CD4-positive, alpha-beta T cell (primary cell): ENCODE measurements at regions not wholly inside any gene's neighbourhood (a gene's known extent, or its start where the extent isn't known, plus 50 kb on each side); places are given as distances from the start of the nearest gene placed in this dataset.

Source experiments
- ATAC-seq: fragments of 200-7000 bp; cut with Tn5 transposase; one replicate; pipeline ENCODE4 v1.10.0; 2022; ENCODE audit warnings: mild to moderate bottlenecking; ENCODE audit not compliant: poor library complexity
- CTCF ChIA-PET: fragments of 350-600 bp; sonication (Branson Sonifier 250); formaldehyde crosslinking; loops from one replicate; lab custom pipeline; 2021; ENCODE audit warnings: antibody characterized with exemption, inconsistent platforms; lab: Charles Lee
- POLR2A ChIA-PET: fragments of 350-600 bp; sonication (Branson Sonifier 250); formaldehyde crosslinking; loops from one replicate; lab custom pipeline; 2021; ENCODE audit warnings: antibody characterized with exemption, inconsistent platforms; lab: Charles Lee
- DNase-seq, 14 experiments: peaks; one replicate each; pipeline ENCODE4 v3.0.0-alpha.2; 2013 to 2020; ENCODE audit warnings: mixed read lengths in 2 of 14
- H3K27ac ChIP-seq, 2 donors: one replicate each; pipeline versions ENCODE4 v1.5.1 to v1.7.0; 2013; ENCODE audit warnings: low read length in 2 of 2, low read depth in 1 of 2, mild to moderate bottlenecking in 1 of 2
- H3K27me3 ChIP-seq, 2 experiments: 1 replicate in 1 of 2; 2 replicates in 1 of 2; pipeline versions ENCODE4 v1.6.1 to v1.7.0; 2013; ENCODE audit warnings: low read length in 2 of 2, control low read depth in 1 of 2, mild to moderate bottlenecking in 1 of 2, moderate library complexity in 1 of 2; ENCODE audit not compliant: insufficient read depth in 2 of 2, control insufficient read depth in 1 of 2
- H3K36me3 ChIP-seq: one replicate; pipeline ENCODE4 v1.6.1; 2013; ENCODE audit warnings: low read length, control low read depth; ENCODE audit not compliant: insufficient read depth
- H3K4me1 ChIP-seq: one replicate; pipeline ENCODE4 v1.6.1; 2013; ENCODE audit warnings: low read length, control low read depth; ENCODE audit not compliant: insufficient read depth
- H3K4me3 ChIP-seq: one replicate; pipeline ENCODE4 v1.5.1; 2013; ENCODE audit warnings: mild to moderate bottlenecking, low read length, moderate library complexity
- H3K9me3 ChIP-seq, 2 experiments: 1 replicate in 1 of 2; 2 replicates in 1 of 2; pipeline versions ENCODE4 v1.6.1 to v1.7.0; 2013; ENCODE audit warnings: low read length in 2 of 2, mild to moderate bottlenecking in 2 of 2, control low read depth in 1 of 2, moderate library complexity in 1 of 2; ENCODE audit not compliant: control insufficient read depth in 1 of 2, insufficient read depth in 1 of 2
- H3K27ac Mint-ChIP-seq: one replicate; pipeline ENCODE4 v1.8.0; 2020; ENCODE audit warnings: mixed read lengths
- H3K27me3 Mint-ChIP-seq: one replicate; pipeline ENCODE4 v1.8.0; 2021; ENCODE audit warnings: mixed read lengths
- H3K36me3 Mint-ChIP-seq: one replicate; pipeline ENCODE4 v1.8.0; 2021; ENCODE audit warnings: low read depth, mixed read lengths
- H3K4me1 Mint-ChIP-seq: one replicate; pipeline ENCODE4 v1.8.0; 2021; ENCODE audit warnings: low read depth, mixed read lengths
- H3K4me3 Mint-ChIP-seq: one replicate; pipeline ENCODE4 v1.8.0; 2020; ENCODE audit warnings: mild to moderate bottlenecking, mixed read lengths
- H3K9me3 Mint-ChIP-seq: one replicate; pipeline ENCODE4 v1.8.0; 2020; ENCODE audit warnings: mixed read lengths
- CTCF ChIP-seq: fragments of 200-600 bp; IDR thresholded peaks from one replicate; pipeline ENCODE4 v1.8.0; 2022; ENCODE audit warnings: antibody characterized with exemption, mild to moderate bottlenecking
- intact Hi-C, 2 experiments: fragments of 100-400 bp; cut with DNase I in 1 of 2; cut with micrococcal nuclease in 1 of 2; formaldehyde crosslinking; loops; one replicate each; pipeline versions ENCODE4 v1.15.1 to v1.9.0; 2023 to 2025; cut with DNase I, micrococcal nuclease

GRCh38 chr21:27582948-27583430 lies 616.1 kb upstream of the ADAMTS5 start:
- Histone ChIP-seq H3K36me3 (no peaks in the 10 kb centered on the region), H3K27ac (no peak overlapping the region), H3K9me3 (peaks cover 0 to 3% of the 10 kb centered on the region in 2 experiments), H3K4me1 (no peaks in the 10 kb centered on the region), H3K27me3 (no peaks in the 10 kb centered on the region), H3K4me3 (no peak overlapping the region)
- Mint-ChIP-seq H3K9me3 (no peaks in the 10 kb centered on the region), H3K4me1 (no peaks in the 10 kb centered on the region), H3K27ac (no peak overlapping the region), H3K27me3 (no peaks in the 10 kb centered on the region), H3K36me3 (no peaks in the 10 kb centered on the region), H3K4me3 (no peak overlapping the region)
- no peak for DNase-seq
- POLR2A ChIA-PET, result no interaction called here
- ATAC-seq, result no peak
- CTCF ChIA-PET, result no interaction called here
- intact Hi-C loops, result no loop called here
- no peak for TF ChIP-seq CTCF

- Mint-ChIP-seq H3K4me3 (no peak overlapping the region), H3K27ac (no peak overlapping the region), H3K36me3 (no peaks in the 10 kb centered on the region), H3K4me1 (no peaks in the 10 kb centered on the region), H3K9me3 (no peaks in the 10 kb centered on the region), H3K27me3 (no peaks in the 10 kb centered on the region)
- H3K9me3 ChIP-seq, result peaks cover 0 to 3% of the 10 kb centered on the region in 2 experiments
- intact Hi-C loops, result no loop called here
- H3K4me3 ChIP-seq, result no peak overlapping the region
- H3K36me3 ChIP-seq, result no peaks in the 10 kb centered on the region
- ChIA-PET POLR2A (no interaction called here), CTCF (no interaction called here)
- H3K4me1 ChIP-seq, result no peaks in the 10 kb centered on the region
- no peaks in the 10 kb centered on the region for H3K27me3 ChIP-seq
- DNase-seq, result no peak
- H3K27ac ChIP-seq, result no peak overlapping the region
- TF ChIP-seq CTCF, result no peak
- ATAC-seq, result no peak
Observed at GRCh38 chr21:27582246-27582947, 615.5 kb upstream of the ADAMTS5 start.

- CTCF ChIA-PET, result no interaction called here
- no peak overlapping the region for H3K27ac Mint-ChIP-seq
- H3K4me3 ChIP-seq, result no peak overlapping the region
- DNase-seq (no peak), ATAC-seq (no peak)
- H3K27ac ChIP-seq, result no peak overlapping the region
- no peaks in the 10 kb centered on the region for H3K4me1 ChIP-seq
- H3K27me3 ChIP-seq, result no peaks in the 10 kb centered on the region
- no peaks in the 10 kb centered on the region for H3K9me3 Mint-ChIP-seq
- intact Hi-C loops, result no loop called here
- H3K4me1 Mint-ChIP-seq, result no peaks in the 10 kb centered on the region
- no peaks in the 10 kb centered on the region for H3K27me3 Mint-ChIP-seq
- TF ChIP-seq CTCF, result no peak
- no peak overlapping the region for H3K4me3 Mint-ChIP-seq
- no peaks in the 10 kb centered on the region for H3K36me3 Mint-ChIP-seq
- H3K9me3 ChIP-seq, result peaks cover 0 to 3% of the 10 kb centered on the region in 2 experiments
- POLR2A ChIA-PET, result no interaction called here
- no peaks in the 10 kb centered on the region for H3K36me3 ChIP-seq
Observed at GRCh38 chr21:27581168-27581567, 614.3 kb upstream of the ADAMTS5 start.
